ENCODE measurements at regions not wholly inside any gene's neighbourhood (a gene's known extent, or its start where the extent isn't known, plus 50 kb on each side); places are given as distances from the start of the nearest gene placed in this dataset.

GRCh38 chr2:57075226-57075625 is 891.4 kb downstream of the CCDC85A start:
- no peak overlapping the region for H3K27ac ChIP-seq
- H3K9me3 ChIP-seq: no peaks in the 10 kb centered on the region
- no peaks in the 10 kb centered on the region for H3K36me3 ChIP-seq
- intact Hi-C loops (cut with DNase I): no loop called here
- H3K4me1 ChIP-seq: no peaks in the 10 kb centered on the region
- no peak for DNase-seq
- H3K4me3 ChIP-seq: no peak overlapping the region
- ATAC-seq: no peak
- H3K27me3 ChIP-seq: no peaks in the 10 kb centered on the region
- TF ChIP-seq CTCF (IDR thresholded peaks at IDR 0.05): no peak

- ATAC-seq: no peak
- Histone ChIP-seq H3K27ac (no peak overlapping the region), H3K36me3 (no peaks in the 10 kb centered on the region), H3K9me3 (no peaks in the 10 kb centered on the region), H3K27me3 (no peaks in the 10 kb centered on the region), H3K4me1 (no peaks in the 10 kb centered on the region), H3K4me3 (no peak overlapping the region)
- no peak for DNase-seq
- intact Hi-C loops (cut with DNase I): no loop called here
- TF ChIP-seq CTCF (IDR thresholded peaks at IDR 0.05): no peak
Observed at GRCh38 chr2:57080035-57080434, 896.2 kb downstream of the CCDC85A start.

- H3K27ac ChIP-seq: no peak overlapping the region
- no peaks in the 10 kb centered on the region for H3K9me3 ChIP-seq
- DNase-seq (no peak), ATAC-seq (peak; percentile 43)
- H3K4me1 ChIP-seq: no peaks in the 10 kb centered on the region
- TF ChIP-seq CTCF (IDR thresholded peaks at IDR 0.05): no peak
- H3K36me3 ChIP-seq: no peaks in the 10 kb centered on the region
- intact Hi-C loops (cut with DNase I): no loop called here
- H3K27me3 ChIP-seq: no peaks in the 10 kb centered on the region
- H3K4me3 ChIP-seq: no peak overlapping the region
Observed at GRCh38 chr2:57084697-57085281, 901.0 kb downstream of the CCDC85A start.

- intact Hi-C loops (cut with DNase I): no loop called here
- H3K4me1 ChIP-seq: no peaks in the 10 kb centered on the region
- peaks cover 7% of the 10 kb centered on the region for H3K9me3 ChIP-seq
- no peak for DNase-seq
- H3K4me3 ChIP-seq: no peak overlapping the region
- H3K36me3 ChIP-seq: no peaks in the 10 kb centered on the region
- TF ChIP-seq CTCF (IDR thresholded peaks at IDR 0.05): no peak
- ATAC-seq: no peak
- no peaks in the 10 kb centered on the region for H3K27me3 ChIP-seq
- H3K27ac ChIP-seq: no peak overlapping the region
Observed at GRCh38 chr2:57093020-57093419, 909.2 kb downstream of the CCDC85A start.

GRCh38 chr2:57097855-57098254 is 914.1 kb downstream of the CCDC85A start:
- no peaks in the 10 kb centered on the region for H3K4me1 ChIP-seq
- ATAC-seq (no peak), DNase-seq (no peak)
- no peak for TF ChIP-seq CTCF (IDR thresholded peaks at IDR 0.05)
- intact Hi-C loops (cut with DNase I): no loop called here
- no peak overlapping the region for H3K27ac ChIP-seq
- no peaks in the 10 kb centered on the region for H3K27me3 ChIP-seq
- no peaks in the 10 kb centered on the region for H3K36me3 ChIP-seq
- H3K9me3 ChIP-seq: peaks cover 7% of the 10 kb centered on the region
- H3K4me3 ChIP-seq: no peak overlapping the region

GRCh38 chr2:57100436-57100835 is 916.6 kb downstream of the CCDC85A start:
- no peak for DNase-seq
- no peaks in the 10 kb centered on the region for H3K36me3 ChIP-seq
- H3K27ac ChIP-seq: no peak overlapping the region
- H3K27me3 ChIP-seq: no peaks in the 10 kb centered on the region
- ATAC-seq: no peak
- no peak overlapping the region for H3K4me3 ChIP-seq
- no peaks in the 10 kb centered on the region for H3K4me1 ChIP-seq
- no peak for TF ChIP-seq CTCF (IDR thresholded peaks at IDR 0.05)
- intact Hi-C loops (cut with DNase I): no loop called here
- no peaks in the 10 kb centered on the region for H3K9me3 ChIP-seq
